ENCODE measurements at regions not wholly inside any gene's neighbourhood (a gene's known extent, or its start where the extent isn't known, plus 50 kb on each side); places are given as distances from the start of the nearest gene placed in this dataset.

GRCh38 chr5:105371169-105371568 is 1808.6 kb upstream of the NUDT12 start:
- ATAC-seq, result no peak
- no peak overlapping the region for H3K4me3 ChIP-seq (replicated peaks in 1 of 2; ENCODE audit: low read depth in 1 of 2, low read length in 2 of 2)
- no peak overlapping the region for H3K4me2 ChIP-seq (ENCODE audit: low read length)
- BruUV-seq (replicated peaks), result no TSS peak
- RAD21 ChIA-PET (ENCODE audit: low non-redundant PET in 1 of 2, low total read pairs in 2 of 2, uncharacterized antibody in 2 of 2, unreplicated experiment in 2 of 2), result no interaction called here
- POLR2A ChIA-PET, result no interaction called here
- H3K36me3 ChIP-seq (ENCODE audit: control insufficient read depth in 1 of 2, insufficient read depth in 2 of 2, low read length in 2 of 2), result no peaks in the 10 kb centered on the region
- intact Hi-C loops (cut with micrococcal nuclease), result no loop called here
- H2AFZ ChIP-seq (ENCODE audit: low read depth, low read length, poor library complexity, severe bottlenecking), result no peak overlapping the region
- no peak for DNase-seq (ENCODE audit: low read depth, low spot score)
- H3K9me3 ChIP-seq (ENCODE audit: control insufficient read depth in 1 of 2, insufficient read depth in 1 of 2, low read depth in 1 of 2, low read length in 2 of 2), result no peaks in the 10 kb centered on the region
- H3K4me1 ChIP-seq (ENCODE audit: control insufficient read depth in 1 of 2, insufficient read depth in 2 of 2, low read length in 2 of 2), result no peaks in the 10 kb centered on the region
- CTCF ChIA-PET, result no interaction called here
- no peaks in the 10 kb centered on the region for H3K27me3 ChIP-seq (ENCODE audit: insufficient read depth, low read length)
- no peaks in the 10 kb centered on the region for H4K20me1 ChIP-seq (ENCODE audit: insufficient read depth)
- H3K79me2 ChIP-seq (ENCODE audit: insufficient read depth, low read length), result no peaks in the 10 kb centered on the region
- H3K27ac ChIP-seq (ENCODE audit: low read depth, low read length), result no peak overlapping the region
- TF ChIP-seq EZH2 (IDR thresholded peaks at IDR 0.05) (no peak), CEBPB (IDR thresholded peaks at IDR 0.05; ENCODE audit: low read depth) (no peak), CTCF (IDR thresholded peaks at IDR 0.05 in 2 of 3, conservative IDR thresholded peaks at IDR 0.05 in 1 of 3; ENCODE audit: borderline replicate concordance in 1 of 3, insufficient read depth in 1 of 3, low read depth in 2 of 3, low read length in 2 of 3) (no peak), TCF7L2 (IDR thresholded peaks at IDR 0.05; ENCODE audit: borderline replicate concordance, extremely low read depth, insufficient read depth, insufficient read length) (no peak), SP1 (IDR thresholded peaks at IDR 0.05; ENCODE audit: low read depth) (no peak), MAX (IDR thresholded peaks at IDR 0.05) (no peak), EGR1 (IDR thresholded peaks at IDR 0.05; ENCODE audit: low read depth) (no peak)
- no peaks in the 10 kb centered on the region for H3K9me2 ChIP-seq (ENCODE audit: insufficient read depth)
- no peak overlapping the region for H3K9ac ChIP-seq (ENCODE audit: low read length)

GRCh38 chr5:105350486-105351140 is 1788.0 kb upstream of the NUDT12 start:
- H4K20me1 ChIP-seq (ENCODE audit: insufficient read depth), result no peaks in the 10 kb centered on the region
- RAD21 ChIA-PET (ENCODE audit: low non-redundant PET in 1 of 2, low total read pairs in 2 of 2, uncharacterized antibody in 2 of 2, unreplicated experiment in 2 of 2), result no interaction called here
- no TSS peak for BruUV-seq (replicated peaks)
- ATAC-seq (no peak), DNase-seq (ENCODE audit: low read depth, low spot score) (no peak)
- CTCF ChIA-PET, result no interaction called here
- H3K4me3 ChIP-seq (replicated peaks in 1 of 2; ENCODE audit: low read depth in 1 of 2, low read length in 2 of 2), result no peak overlapping the region
- no peak overlapping the region for H3K9ac ChIP-seq (ENCODE audit: low read length)
- no peaks in the 10 kb centered on the region for H3K36me3 ChIP-seq (ENCODE audit: control insufficient read depth in 1 of 2, insufficient read depth in 2 of 2, low read length in 2 of 2)
- no peak overlapping the region for H3K27ac ChIP-seq (ENCODE audit: low read depth, low read length)
- TF ChIP-seq ZFX (IDR thresholded peaks at IDR 0.05), result no peak
- TF ChIP-seq EGR1 (IDR thresholded peaks at IDR 0.05; ENCODE audit: low read depth), result no peak
- no peak for TF ChIP-seq CBX3 (IDR thresholded peaks at IDR 0.05; ENCODE audit: low read depth)
- no peak for TF ChIP-seq JUND (IDR thresholded peaks at IDR 0.05)
- no peaks in the 10 kb centered on the region for H3K9me3 ChIP-seq (ENCODE audit: control insufficient read depth in 1 of 2, insufficient read depth in 1 of 2, low read depth in 1 of 2, low read length in 2 of 2)
- H3K4me2 ChIP-seq (ENCODE audit: low read length), result no peak overlapping the region
- H2AFZ ChIP-seq (ENCODE audit: low read depth, low read length, poor library complexity, severe bottlenecking), result no peak overlapping the region
- no peaks in the 10 kb centered on the region for H3K4me1 ChIP-seq (ENCODE audit: control insufficient read depth in 1 of 2, insufficient read depth in 2 of 2, low read length in 2 of 2)
- no peaks in the 10 kb centered on the region for H3K9me2 ChIP-seq (ENCODE audit: insufficient read depth)
- intact Hi-C loops (cut with micrococcal nuclease), result no loop called here
- POLR2A ChIA-PET, result no interaction called here
- H3K27me3 ChIP-seq (ENCODE audit: insufficient read depth, low read length), result no peaks in the 10 kb centered on the region
- no peaks in the 10 kb centered on the region for H3K79me2 ChIP-seq (ENCODE audit: insufficient read depth, low read length)

Measured in HCT116 (cell line).